Panc1 (cell line): ENCODE measurements at regions not wholly inside any gene's neighbourhood (a gene's known extent, or its start where the extent isn't known, plus 50 kb on each side); places are given as distances from the start of the nearest gene placed in this dataset.

ENCODE experiments used
- ATAC-seq: fragments of 200-7000 bp; cut with Tn5 transposase; 2 replicates; pipeline ENCODE4 v1.9.1; 2020; ENCODE audit warnings: mild to moderate bottlenecking, moderate library complexity
- BruUV-seq: library from RNA; stranded (reverse); fragments of 400-500 nt; replicated peaks from 2 replicates; lab custom pipeline; 2021; lab: Mats Ljungman, UMichigan
- CTCF ChIA-PET: fragments of 300-600 bp; sonication (Branson Sonifier 250); formaldehyde crosslinking; loops from one replicate; lab custom pipeline; 2022; ENCODE audit warnings: antibody characterized with exemption; lab: Charles Lee
- POLR2A ChIA-PET: fragments of 300-600 bp; sonication (Branson Sonifier 250); formaldehyde crosslinking; loops from one replicate; lab custom pipeline; 2022; ENCODE audit warnings: antibody characterized with exemption; lab: Charles Lee
- DNase-seq: peaks from one replicate; pipeline ENCODE4 v3.0.0-alpha.2; 2010; ENCODE audit warnings: low read depth, low spot score
- H3K27ac ChIP-seq: 2 replicates; pipeline ENCODE4 v1.5.1; 2011; ENCODE audit warnings: mild to moderate bottlenecking, low read length, inconsistent platforms
- H3K27me3 ChIP-seq: fragments of 200-500 bp; sonication (Bioruptor generic); 2 replicates; pipeline ENCODE4 v1.6.0; 2014; ENCODE audit warnings: low read length, inconsistent platforms; ENCODE audit not compliant: control insufficient read depth, insufficient read depth
- H3K36me3 ChIP-seq: fragments of 200-500 bp; sonication (Bioruptor generic); 2 replicates; pipeline ENCODE4 v1.5.1; 2014; ENCODE audit warnings: inconsistent platforms, mild to moderate bottlenecking, low read length, moderate library complexity; ENCODE audit not compliant: control insufficient read depth, insufficient read depth
- H3K4me1 ChIP-seq: 2 replicates; pipeline ENCODE4 v1.5.1; 2011; ENCODE audit warnings: inconsistent platforms, mild to moderate bottlenecking, low read length, moderate library complexity; ENCODE audit not compliant: control insufficient read depth, insufficient read depth
- H3K4me3 ChIP-seq, 2 experiments: 2 replicates each; pipeline ENCODE4 v1.5.1; 2011 to 2012; ENCODE audit warnings: low read depth in 2 of 2, low read length in 2 of 2, mild to moderate bottlenecking in 2 of 2, inconsistent platforms in 1 of 2, moderate library complexity in 1 of 2
- H3K9me3 ChIP-seq: fragments of 200-500 bp; sonication (Bioruptor generic); 2 replicates; pipeline ENCODE4 v1.5.1; 2014; ENCODE audit warnings: low read depth, mild to moderate bottlenecking, inconsistent platforms, low read length, moderate library complexity; ENCODE audit not compliant: control insufficient read depth, insufficient read depth
- POLR2AphosphoS5 ChIP-seq: IDR thresholded peaks from 2 replicates; pipeline ENCODE4 v1.6.1; 2012; ENCODE audit warnings: mild to moderate bottlenecking, low read depth, low read length, moderate library complexity
- SIN3A ChIP-seq: IDR thresholded peaks from 2 replicates; pipeline ENCODE4 v1.6.1; 2012; ENCODE audit warnings: low read depth, mild to moderate bottlenecking, low read length, moderate library complexity, borderline replicate concordance; ENCODE audit not compliant: insufficient read depth
- TCF7L2 ChIP-seq: IDR thresholded peaks from 2 replicates; pipeline ENCODE4 v1.6.1; 2011; ENCODE audit warnings: mild to moderate bottlenecking, low read depth, low read length, inconsistent platforms
- in situ Hi-C: cut with HindIII; loops from 2 replicates; pipeline ENCODE4 v1.10.0; 2016; ENCODE audit warnings: low sequenced_read_pairs, low pct_unique_long_range_greater_than_20kb
- intact Hi-C: fragments of 100-400 bp; cut with micrococcal nuclease; formaldehyde crosslinking; loops from one replicate; pipeline ENCODE4 v1.10.0; 2022; ENCODE audit not compliant: unreplicated experiment
- TF ChIP-seq, protein P1 (sequence below): fragments of 450-650 bp; IDR thresholded peaks from 2 replicates; pipeline ENCODE4 v1.5.1; 2017; ENCODE audit warnings: mild to moderate bottlenecking
- TF ChIP-seq, protein P2 (sequence below), 2 experiments: IDR thresholded peaks; 2 replicates each; pipeline ENCODE4 v1.6.1; 2011 to 2012; ENCODE audit warnings: low read depth in 2 of 2, control low read depth in 1 of 2, low read length in 1 of 2, mild to moderate bottlenecking in 1 of 2, moderate library complexity in 1 of 2; ENCODE audit not compliant: insufficient read depth in 1 of 2

GRCh38 chr6:6769466-6769865, 180.9 kb downstream of the LY86 start:
- Histone ChIP-seq H3K4me1 (no peaks in the 10 kb centered on the region), H3K4me3 (no peak overlapping the region), H3K9me3 (no peaks in the 10 kb centered on the region), H3K36me3 (no peaks in the 10 kb centered on the region), H3K27me3 (no peaks in the 10 kb centered on the region; the same call in 1 of the 2 replicates), H3K27ac (no peak overlapping the region)
- ChIA-PET POLR2A (no interaction called here), CTCF (interaction anchor here (0.6 kb wide), 1 partner anchor 1602 kb away, joined by 3 read pairs; no protein-coding TSS in a partner anchor)
- in situ Hi-C loops (no loop called here), intact Hi-C loops (no loop called here)
- no TSS peak for BruUV-seq
- TF ChIP-seq, protein P1, sequence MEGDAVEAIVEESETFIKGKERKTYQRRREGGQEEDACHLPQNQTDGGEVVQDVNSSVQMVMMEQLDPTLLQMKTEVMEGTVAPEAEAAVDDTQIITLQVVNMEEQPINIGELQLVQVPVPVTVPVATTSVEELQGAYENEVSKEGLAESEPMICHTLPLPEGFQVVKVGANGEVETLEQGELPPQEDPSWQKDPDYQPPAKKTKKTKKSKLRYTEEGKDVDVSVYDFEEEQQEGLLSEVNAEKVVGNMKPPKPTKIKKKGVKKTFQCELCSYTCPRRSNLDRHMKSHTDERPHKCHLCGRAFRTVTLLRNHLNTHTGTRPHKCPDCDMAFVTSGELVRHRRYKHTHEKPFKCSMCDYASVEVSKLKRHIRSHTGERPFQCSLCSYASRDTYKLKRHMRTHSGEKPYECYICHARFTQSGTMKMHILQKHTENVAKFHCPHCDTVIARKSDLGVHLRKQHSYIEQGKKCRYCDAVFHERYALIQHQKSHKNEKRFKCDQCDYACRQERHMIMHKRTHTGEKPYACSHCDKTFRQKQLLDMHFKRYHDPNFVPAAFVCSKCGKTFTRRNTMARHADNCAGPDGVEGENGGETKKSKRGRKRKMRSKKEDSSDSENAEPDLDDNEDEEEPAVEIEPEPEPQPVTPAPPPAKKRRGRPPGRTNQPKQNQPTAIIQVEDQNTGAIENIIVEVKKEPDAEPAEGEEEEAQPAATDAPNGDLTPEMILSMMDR = no peak
- ATAC-seq = no peak
- no peak for DNase-seq

GRCh38 chr6:6771224-6771945, 182.9 kb downstream of the LY86 start:
- Histone ChIP-seq H3K27ac (no peak overlapping the region), H3K4me3 (no peak overlapping the region), H3K36me3 (no peaks in the 10 kb centered on the region), H3K9me3 (no peaks in the 10 kb centered on the region), H3K4me1 (no peaks in the 10 kb centered on the region), H3K27me3 (no peaks in the 10 kb centered on the region; the same call in none of the 2 replicates)
- no peak for DNase-seq
- ATAC-seq = no peak
- TF ChIP-seq, protein P2, sequence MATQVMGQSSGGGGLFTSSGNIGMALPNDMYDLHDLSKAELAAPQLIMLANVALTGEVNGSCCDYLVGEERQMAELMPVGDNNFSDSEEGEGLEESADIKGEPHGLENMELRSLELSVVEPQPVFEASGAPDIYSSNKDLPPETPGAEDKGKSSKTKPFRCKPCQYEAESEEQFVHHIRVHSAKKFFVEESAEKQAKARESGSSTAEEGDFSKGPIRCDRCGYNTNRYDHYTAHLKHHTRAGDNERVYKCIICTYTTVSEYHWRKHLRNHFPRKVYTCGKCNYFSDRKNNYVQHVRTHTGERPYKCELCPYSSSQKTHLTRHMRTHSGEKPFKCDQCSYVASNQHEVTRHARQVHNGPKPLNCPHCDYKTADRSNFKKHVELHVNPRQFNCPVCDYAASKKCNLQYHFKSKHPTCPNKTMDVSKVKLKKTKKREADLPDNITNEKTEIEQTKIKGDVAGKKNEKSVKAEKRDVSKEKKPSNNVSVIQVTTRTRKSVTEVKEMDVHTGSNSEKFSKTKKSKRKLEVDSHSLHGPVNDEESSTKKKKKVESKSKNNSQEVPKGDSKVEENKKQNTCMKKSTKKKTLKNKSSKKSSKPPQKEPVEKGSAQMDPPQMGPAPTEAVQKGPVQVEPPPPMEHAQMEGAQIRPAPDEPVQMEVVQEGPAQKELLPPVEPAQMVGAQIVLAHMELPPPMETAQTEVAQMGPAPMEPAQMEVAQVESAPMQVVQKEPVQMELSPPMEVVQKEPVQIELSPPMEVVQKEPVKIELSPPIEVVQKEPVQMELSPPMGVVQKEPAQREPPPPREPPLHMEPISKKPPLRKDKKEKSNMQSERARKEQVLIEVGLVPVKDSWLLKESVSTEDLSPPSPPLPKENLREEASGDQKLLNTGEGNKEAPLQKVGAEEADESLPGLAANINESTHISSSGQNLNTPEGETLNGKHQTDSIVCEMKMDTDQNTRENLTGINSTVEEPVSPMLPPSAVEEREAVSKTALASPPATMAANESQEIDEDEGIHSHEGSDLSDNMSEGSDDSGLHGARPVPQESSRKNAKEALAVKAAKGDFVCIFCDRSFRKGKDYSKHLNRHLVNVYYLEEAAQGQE (IDR thresholded peaks at IDR 0.05; ENCODE audit: insufficient read depth in 1 of 2, low read depth in 2 of 2, low read length in 1 of 2) = no peak
- TF ChIP-seq, protein P1 = no peak
- TF ChIP-seq TCF7L2 (no peak), SIN3A (no peak), POLR2AphosphoS5 (no peak)
- no TSS peak for BruUV-seq
- intact Hi-C loops (no loop called here), in situ Hi-C loops (no loop called here)
- CTCF ChIA-PET = no interaction called here
- POLR2A ChIA-PET = no interaction called here
